Activated CD4-positive, alpha-beta T cell treated with anti-CD3 and anti-CD28 coated beads, Interleukin-2, Interleukin-6, amounts not matched to agents 100 ng/mL and 50 ng/mL, durations not matched to agents 16 hours and 8 hours (primary cell): ENCODE measurements at regions not wholly inside any gene's neighbourhood (a gene's known extent, or its start where the extent isn't known, plus 50 kb on each side); places are given as distances from the start of the nearest gene placed in this dataset.
"Not testable (repeated sequence)": the region's sequence is repeated elsewhere in the genome, so short reads cannot be mapped to it uniquely, and the experiment has no call there.

Experiments used
- DNase-seq: peaks from one replicate; pipeline ENCODE4 v3.0.0-alpha.2; 2020

DNA sequence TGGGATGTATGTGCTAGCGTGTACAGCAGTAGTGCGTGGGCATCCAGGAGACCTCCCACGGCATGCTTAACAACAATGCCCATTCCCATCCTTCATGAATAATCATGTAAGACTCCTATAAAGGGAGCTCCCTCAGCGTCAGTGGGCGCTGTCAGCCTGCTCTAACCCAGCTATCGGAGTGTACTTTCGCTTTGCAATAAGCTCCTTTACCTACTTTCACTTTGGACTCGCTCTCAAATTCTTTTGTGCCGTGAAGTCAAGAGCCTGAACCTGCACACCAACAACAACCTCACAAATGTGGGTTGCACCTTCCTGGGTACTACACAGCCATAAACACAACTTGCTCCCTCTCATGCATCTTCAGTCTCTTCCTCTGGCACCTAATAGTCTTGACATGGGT is 114.8 kb upstream of the PAXBP1 start:
- DNase-seq = peak; percentile 33

DNA sequence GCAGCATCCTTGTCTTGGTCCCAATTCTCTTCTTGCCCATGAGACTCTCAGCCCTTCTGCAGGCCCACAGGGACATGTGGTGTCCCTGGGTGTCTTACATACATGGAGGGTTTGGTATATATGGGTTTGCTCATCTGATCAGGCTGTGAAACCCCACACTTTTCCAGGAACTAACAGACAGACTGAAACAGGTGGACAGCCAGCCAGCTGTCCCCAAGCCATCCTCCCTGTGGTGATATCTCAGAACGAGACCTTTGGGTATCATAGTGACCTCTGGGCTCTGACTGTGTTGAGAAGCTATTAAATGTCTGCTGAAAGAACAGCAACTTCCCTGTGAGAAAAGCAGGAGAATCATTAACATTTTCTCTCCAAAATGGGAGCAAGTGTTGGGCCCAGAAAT is 115.5 kb upstream of the PAXBP1 start:
- no peak for DNase-seq

DNA sequence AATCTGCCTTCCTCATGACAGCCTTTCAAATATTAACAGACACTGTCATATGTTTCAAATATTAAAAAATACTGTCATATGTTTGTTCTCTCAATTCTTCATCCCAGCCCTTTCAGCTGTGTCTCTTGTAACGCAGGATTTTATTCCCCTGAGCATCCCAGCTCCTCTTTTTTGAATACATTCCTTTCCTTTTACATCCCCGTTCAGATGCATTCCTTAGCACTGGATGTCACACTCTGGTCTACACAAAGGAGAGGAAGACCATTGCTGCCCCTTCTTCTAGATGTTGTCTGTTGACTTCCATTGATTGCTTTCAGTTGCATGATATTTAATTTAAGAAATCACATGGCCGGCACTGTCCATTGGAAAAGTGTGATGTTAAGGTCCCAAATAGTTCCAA is 117.4 kb upstream of the PAXBP1 start:
- DNase-seq = no peak

DNA sequence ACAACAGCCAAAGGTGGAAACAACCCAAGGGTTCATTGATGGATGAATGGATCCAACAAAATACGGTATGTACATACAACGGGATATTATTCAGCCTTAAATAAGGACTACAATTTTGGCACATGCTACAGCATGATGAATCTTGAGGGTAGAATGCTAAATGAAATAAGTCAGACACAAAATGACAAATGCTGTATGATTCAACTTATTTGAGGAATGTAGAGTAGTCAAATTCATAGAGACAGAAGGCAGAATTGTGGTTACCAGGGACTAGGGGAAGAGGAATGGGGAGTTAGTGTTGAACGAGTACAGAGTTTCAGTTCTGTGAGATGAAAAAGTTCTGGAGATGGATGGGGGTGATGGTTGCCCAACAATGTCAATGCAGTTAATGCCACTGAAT is 118.0 kb upstream of the PAXBP1 start:
- DNase-seq = no peak

DNA sequence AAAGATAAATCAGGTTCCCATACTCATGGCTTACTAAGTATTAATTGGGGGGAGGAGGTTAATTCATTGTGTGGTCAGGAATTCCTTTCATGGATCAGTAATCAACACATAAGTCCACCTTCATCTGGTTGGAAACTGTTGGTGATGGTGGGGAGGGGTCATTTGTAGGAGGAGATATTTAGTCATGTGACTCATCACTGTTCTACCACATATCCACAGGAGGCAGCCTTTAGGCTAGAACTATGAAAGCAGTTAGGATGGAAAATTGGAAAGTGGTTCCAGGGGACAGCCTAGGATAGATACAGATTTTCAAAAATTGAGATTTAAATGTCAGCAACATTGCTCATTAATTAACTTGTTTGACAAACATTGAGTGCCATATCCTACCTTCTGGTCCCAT is 122.8 kb upstream of the PAXBP1 start:
- no peak for DNase-seq

DNA sequence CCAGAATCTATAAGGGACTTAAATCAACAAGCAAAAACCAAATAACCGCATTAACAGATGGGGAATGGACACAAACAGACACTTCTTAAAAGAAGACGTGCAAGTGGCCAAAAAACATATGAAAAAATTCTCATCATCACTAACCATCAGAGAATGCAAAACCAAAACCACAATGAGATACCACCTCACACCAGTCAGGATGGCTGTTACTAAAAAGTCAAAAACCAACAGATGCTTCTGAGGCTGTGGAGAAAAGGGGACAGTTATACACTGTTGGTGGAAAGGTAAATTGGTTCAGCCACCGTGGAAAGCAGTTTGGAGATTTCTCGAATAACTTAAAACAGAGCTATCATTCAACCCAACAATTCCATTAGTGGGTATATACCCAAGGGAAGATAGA is 124.9 kb upstream of the OLIG2 start:
- no peak for DNase-seq

DNA sequence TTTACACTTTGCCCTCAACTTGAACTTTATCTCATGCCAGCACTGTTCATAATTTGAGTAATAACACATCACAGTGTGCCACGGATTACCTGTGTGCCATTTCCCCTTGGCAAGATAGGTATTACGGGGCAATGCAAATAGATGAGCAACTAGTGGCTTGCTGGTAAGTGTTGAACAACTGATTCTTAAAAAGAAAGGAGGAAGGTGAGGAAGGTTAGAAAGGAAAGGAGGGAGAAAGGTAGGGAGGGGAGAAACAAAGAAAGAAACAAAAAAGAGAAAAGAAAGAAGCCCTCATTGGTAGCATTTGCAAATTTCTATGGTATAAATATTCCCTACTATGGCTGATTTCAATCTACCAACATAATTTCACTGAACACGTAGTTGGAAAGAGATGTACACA is 118.2 kb upstream of the OLIG2 start:
- no peak for DNase-seq

DNA sequence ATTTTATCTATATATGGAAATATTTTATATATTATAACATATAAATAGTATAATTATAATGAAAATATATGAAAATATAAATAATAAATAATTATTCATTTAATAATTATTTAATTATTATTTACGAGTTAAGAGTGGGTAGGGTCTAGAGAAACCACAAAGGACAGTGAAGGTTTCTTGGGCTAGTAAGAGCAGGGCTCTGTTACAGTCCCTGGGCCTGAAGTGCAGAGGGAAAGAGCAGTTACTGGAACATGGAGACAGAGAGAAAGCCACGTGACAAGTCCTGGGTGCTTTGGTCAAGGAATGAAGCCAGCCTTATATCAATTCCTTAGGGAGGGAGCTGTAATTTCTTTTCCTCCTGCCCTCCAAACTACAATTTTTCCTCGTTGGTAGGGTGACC is 117.2 kb upstream of the OLIG2 start:
- DNase-seq = no peak

DNA sequence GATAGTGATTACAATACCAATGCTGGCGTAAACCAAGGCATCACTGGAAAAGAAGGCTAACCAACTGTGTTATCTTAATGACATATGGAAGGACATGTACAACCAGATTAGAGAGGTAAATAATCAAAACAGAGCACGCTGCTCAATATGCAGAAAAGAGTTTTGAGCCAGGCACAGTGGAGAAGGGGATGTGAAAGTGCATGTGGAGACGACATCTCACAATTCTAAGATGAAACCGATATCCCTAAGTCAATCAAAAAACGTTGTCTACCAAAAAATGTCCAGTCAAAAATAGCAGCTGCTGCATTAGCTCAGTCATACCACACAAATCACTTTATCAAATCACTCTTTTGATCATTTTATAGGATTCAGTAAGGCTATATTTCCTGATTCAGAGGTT is 116.3 kb upstream of the OLIG2 start:
- no peak for DNase-seq

DNA sequence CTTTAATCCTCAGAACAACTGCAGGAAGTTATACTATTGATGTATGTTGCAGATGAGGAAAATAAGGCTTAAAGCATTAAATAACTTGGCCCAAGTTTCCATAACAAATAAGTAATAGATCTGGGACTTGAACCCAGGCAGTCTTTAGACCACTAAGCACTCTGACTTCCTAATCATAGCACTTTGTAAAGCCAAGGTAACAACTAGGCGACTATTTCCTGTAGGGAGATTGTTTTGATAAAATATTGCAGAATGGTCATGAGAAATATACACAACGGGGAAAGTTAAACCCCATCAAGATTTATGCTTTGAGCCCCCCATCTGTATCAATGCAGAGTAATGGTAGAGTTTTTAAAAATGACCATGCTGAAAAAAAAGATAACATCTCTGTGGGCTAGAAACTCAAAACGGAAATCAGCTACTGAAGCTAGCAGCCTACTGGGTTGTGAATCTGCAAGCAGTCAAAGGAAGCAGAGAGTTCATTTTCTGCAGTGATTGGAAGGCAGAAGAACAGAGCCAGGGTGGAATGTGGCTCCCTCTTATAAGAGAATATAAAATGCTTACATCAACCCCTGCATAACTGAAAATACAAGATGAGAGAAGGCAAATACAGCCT is 111.2 kb upstream of the OLIG2 start:
- peak; percentile 50 for DNase-seq

DNA sequence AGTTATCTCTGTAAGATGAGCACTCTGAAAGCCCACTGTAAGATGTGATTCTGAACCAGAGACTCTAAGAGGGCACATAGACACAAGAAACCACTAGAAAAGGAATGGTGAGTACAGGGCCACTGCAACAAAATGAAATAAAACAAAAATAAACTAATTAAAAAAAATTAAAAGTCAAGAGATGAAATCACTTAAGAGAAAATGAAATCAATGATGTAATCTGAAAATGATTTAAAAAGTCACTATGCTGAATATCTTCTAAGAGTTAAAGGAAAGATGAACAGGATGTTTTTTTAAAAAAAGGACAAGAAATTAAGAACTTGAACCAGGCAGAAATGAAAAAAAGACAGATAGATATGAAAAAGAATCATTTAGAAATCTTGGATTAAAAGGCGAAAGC is 110.6 kb upstream of the OLIG2 start:
- no peak for DNase-seq

DNA sequence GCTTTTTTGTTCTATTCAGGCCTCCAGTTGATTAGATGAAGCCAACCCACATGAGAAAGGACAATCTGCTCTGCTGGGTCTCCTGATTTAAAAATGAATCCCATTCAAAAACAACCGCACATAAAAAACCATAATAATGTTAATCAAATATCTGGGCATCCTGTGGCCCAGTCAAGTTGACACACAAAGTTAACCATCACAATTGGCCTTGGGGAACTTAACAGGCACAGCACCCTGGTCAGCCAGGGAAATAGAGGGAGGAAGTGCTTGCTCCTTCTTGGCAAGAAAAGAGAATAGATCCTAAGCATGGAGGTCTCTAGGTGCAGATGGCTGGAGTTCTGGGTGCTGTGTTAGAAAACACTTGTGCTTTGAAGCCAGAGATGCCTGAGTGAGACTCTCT is 109.6 kb upstream of the OLIG2 start:
- no peak for DNase-seq

DNA sequence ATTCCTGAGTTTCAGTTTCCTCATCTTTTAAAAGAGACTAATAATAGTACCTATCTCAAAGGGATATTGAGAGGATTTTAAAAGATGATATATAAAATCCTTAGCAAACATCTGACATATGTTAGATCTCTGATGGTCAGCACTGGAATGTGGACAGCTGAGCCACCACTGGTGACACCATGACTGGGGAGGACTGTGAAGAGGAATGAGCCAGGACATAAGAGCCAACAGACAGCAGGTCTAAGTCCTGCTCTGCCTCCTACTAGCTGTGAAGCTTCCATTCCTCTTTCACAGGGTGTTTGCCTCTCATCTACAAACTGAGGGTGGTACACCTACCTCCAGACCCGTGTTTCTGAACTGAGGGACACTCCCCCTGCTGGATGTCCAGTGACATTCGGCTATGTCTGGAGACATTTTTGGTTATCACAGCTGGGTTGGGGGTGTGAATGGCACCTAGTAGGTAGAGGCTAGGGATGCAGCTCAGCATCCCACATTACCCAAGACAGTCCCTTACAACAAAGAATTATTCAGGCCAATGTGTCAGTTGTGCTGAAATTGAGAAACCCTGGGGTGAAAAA is 109.1 kb upstream of the OLIG2 start:
- DNase-seq = peak; percentile 22

DNA sequence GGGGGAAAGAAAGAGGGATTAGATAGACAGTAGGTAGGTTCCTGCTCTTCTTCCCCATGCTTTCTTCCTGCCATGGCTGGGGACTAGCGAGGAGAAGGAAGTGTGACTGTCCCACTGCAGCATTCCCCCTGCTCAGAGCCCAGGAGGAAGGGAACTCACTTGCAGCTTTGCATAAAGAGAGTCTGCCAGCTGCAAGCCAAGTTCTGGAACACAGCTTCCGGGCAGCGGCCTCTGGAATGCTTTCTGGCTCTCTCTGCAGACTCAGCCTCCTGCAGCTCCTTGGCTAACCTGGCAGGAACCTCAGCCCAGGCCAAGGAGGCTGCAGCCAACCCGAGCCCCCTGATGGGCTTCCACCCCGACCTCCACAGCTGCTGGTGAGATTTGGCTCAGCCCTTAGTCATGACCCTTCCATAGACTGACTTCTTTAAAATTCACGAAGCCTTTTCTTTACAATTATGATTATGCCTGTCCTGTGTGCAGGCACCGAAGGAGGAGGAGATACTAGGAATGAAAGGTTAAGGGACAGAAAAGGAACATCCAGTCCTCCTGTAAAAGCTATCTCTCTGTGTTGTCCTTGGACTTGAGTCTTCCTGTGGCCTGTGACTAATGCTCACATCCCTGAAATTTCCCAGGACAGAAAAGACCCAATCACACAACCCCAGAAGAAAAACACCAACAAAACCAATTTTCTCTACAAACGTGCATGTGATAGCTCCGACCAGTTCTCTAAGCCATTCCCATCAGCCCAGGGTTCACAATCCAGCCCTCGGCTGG is 108.2 kb upstream of the OLIG2 start:
- no peak for DNase-seq

DNA sequence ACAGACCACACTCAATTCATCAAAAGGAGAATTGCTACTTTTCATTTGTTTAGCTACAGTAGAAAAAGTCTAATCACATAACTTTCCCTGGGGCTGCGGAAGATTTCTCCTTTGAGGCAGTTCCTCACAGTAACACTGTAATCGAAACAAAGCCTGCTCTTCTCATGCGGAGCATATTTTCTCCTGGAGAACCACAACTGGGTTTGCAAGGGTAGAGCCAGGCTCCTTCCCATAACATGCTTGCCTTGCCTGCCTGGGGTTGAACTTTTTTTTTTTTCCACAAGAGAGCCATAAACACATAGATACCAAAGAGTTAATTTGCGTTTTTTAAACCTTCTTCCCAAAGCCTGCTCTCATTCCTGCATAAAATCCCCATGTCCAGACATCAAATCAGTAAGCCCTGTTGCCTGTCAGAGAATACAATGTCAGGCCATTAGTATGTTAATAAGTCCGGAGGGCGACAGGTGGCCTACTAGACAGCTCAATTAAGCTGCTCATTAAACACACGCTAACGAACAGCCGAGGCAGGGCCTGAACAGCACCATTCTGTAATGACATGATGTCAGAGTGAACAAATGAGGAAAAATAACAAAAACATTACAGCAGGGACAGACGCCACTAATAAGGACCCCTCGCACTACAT is 107.1 kb upstream of the OLIG2 start:
- DNase-seq = no peak

DNA sequence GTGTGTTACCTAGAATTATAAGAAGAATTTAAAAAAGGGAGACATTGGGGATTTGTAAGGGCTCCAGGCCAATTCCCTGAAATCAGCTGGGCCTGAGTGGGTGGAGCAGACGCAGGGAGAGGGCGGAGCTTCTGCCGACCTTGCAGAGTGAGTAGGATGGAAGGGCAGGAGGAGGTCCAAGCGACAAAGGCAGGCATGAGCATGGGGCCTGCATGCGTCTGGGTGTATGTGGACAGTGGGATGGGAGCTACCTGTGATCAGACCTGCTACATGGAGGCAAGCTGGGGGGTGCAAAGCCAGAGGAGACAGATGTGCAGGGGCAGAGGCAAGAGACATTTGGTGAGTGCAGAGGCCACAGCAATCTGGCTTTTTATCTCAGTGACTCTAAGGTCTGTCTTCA is 105.3 kb upstream of the OLIG2 start:
- DNase-seq = no peak

DNA sequence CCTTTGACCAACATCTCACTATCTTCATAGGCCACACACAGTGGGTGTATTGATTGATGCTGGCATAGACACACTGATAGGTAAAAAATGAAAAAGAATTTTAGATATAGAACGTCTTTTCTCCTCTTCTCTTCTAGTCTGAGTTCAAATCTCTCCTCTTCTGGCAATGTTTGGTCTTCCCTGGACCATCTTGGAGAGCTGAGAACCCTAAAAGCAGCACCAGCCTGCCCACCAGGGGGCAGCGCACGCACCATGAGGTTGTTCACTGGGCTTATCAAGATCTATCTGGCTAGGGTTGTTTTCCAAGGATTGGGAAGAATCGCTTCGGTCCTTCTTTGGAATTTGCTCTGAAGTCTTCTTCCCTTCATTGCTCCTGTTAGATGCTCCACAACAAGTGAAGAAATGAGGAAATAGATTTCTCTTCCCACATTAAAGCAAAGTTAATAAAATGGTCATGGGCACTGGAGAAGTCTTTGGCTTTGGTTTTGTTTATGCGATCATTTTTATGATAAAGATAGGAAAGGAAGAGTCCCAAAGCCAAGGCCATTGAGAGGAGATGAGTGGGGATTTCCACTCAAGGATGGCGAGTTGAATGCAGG is 104.0 kb upstream of the OLIG2 start:
- peak; percentile 41 for DNase-seq

DNA sequence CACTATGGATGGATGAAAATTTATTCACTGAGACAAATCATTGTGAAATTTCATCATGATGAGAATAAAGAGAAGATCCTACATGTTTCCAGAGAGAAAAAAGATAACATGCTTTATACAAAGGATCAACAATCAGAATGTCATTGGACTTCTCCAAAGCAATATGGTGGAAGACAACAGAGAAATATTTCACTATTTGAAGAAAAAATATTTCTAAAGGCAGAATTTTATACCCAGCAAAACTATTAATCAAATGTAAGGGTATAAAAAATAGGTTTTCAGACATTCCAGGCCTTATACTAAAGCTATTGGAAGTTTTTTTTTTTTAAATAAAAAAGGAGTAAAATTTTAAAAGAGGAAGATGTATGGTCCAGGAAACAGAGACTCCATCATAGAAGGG is 100.6 kb upstream of the OLIG2 start:
- DNase-seq = no peak

DNA sequence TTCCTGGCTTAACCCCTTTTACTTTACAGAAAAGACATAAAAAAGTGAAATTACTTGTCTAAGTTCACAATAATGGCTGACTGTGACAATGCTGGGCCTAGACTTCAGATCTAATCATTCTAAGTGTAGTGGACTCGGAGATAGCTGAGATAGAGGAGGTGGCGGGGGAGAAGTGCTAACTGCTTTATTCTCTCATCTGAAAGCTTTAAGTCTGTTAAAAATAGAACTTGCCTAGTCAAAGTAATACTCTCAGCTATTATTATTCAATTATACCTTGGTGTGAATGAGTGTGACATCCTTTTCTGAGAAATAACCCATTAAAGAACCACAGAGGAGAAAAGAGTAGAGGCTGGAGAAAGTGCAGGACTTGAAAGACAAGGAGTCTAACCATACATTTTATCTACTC is 96.1 kb upstream of the OLIG2 start:
- DNase-seq = peak; percentile 57

DNA sequence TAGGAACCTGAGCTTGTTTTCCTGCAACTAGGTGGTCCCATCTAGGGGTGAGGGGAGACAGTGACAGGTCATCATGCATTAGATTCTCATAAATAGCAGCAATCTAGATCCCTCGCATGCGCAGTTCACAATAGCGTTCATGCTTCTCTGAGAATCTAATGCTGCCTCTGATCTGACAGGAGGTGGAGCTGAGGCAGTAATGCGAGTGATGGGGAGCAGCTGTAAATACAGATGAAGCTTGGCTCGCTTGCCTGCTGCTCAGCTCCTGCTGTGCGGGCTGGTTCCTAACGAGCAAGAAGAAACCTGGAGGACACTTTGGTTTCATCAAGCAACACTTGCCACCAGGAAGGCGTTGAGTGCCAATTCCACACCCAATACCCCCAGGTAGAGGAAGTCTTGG is 95.1 kb upstream of the OLIG2 start:
- no peak for DNase-seq

DNA sequence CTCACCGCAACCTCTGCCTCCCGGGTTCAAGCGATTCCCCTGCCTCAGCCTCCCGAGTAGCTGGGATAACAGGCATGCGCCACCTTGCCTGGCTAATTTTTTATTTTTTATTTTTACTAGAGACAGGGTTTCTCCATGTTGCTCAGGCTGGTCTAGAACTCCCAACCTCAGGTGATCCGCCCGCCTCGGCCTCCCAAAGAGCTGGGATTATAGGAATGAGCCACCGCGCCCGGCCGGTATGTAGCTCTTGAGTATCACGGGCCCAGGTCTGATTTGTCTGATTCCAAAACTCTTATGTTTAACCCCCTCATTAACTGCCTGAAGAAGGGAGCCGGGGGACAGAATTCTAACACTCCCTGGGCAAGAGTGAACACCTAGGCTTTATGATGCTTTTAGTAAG is 91.7 kb upstream of the OLIG2 start:
- not testable (repeated sequence) for DNase-seq

DNA sequence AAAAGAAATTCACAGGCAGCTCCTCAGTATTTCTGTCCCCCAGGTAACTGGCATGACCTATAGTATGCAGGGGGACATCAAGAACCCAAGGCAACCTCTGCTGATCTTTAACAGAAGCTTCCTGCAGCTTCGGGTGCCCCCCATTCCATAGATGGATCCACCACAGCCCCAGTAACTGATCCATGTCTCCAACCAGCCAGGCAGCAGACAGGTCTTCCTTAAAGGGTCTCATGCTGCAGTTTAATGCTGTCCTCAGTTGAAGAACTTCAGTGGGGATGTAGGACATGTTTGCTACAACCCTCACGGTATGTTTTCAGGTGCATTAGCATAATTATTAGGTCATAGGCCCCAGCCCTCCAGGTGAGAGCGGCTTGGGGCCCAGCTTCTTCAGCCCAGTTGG is 90.9 kb upstream of the OLIG2 start:
- DNase-seq = no peak
